ENCODE measurements at regions not wholly inside any gene's neighbourhood (a gene's known extent, or its start where the extent isn't known, plus 50 kb on each side); places are given as distances from the start of the nearest gene placed in this dataset.

DNA sequence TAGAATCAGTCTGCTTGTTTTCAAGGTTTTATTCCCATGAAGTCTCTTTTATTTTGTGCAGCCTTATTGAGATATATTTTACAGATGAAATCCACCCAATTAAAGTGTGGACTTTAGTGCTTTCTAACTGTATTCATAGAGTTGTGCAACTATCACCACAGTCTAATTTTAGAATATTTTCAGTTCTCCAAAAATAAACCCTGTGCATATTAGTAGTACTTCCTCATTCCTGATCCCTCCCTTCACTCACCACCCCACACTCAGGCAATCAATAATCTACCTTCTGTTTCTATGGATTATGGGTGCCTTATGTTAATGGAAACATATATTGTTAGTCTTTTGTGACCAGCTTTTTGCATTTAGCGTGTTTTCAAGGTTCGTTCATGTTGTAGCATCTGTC lies 185.7 kb upstream of the TMEM72 start:
- ChIA-PET RAD21 (ENCODE audit: low non-redundant PET in 1 of 2, low total read pairs in 2 of 2, uncharacterized antibody in 2 of 2, unreplicated experiment in 2 of 2) (no interaction called here), POLR2A (no interaction called here), CTCF (no interaction called here)
- H2AFZ ChIP-seq (ENCODE audit: low read depth, low read length, poor library complexity, severe bottlenecking): no peak overlapping the region
- H3K9me2 ChIP-seq (ENCODE audit: insufficient read depth): no peaks in the 10 kb centered on the region
- no peak overlapping the region for H3K4me2 ChIP-seq (ENCODE audit: low read length)
- TF ChIP-seq, protein P1, sequence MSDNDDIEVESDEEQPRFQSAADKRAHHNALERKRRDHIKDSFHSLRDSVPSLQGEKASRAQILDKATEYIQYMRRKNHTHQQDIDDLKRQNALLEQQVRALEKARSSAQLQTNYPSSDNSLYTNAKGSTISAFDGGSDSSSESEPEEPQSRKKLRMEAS (IDR thresholded peaks at IDR 0.05): no peak
- TF ChIP-seq YY1 (IDR thresholded peaks at IDR 0.05; ENCODE audit: extremely low read depth, insufficient replicate concordance, low read depth, low read length) (no peak), CEBPB (IDR thresholded peaks at IDR 0.05; ENCODE audit: low read depth) (no peak), EZH2 (IDR thresholded peaks at IDR 0.05) (no peak)
- TF ChIP-seq, protein P2, sequence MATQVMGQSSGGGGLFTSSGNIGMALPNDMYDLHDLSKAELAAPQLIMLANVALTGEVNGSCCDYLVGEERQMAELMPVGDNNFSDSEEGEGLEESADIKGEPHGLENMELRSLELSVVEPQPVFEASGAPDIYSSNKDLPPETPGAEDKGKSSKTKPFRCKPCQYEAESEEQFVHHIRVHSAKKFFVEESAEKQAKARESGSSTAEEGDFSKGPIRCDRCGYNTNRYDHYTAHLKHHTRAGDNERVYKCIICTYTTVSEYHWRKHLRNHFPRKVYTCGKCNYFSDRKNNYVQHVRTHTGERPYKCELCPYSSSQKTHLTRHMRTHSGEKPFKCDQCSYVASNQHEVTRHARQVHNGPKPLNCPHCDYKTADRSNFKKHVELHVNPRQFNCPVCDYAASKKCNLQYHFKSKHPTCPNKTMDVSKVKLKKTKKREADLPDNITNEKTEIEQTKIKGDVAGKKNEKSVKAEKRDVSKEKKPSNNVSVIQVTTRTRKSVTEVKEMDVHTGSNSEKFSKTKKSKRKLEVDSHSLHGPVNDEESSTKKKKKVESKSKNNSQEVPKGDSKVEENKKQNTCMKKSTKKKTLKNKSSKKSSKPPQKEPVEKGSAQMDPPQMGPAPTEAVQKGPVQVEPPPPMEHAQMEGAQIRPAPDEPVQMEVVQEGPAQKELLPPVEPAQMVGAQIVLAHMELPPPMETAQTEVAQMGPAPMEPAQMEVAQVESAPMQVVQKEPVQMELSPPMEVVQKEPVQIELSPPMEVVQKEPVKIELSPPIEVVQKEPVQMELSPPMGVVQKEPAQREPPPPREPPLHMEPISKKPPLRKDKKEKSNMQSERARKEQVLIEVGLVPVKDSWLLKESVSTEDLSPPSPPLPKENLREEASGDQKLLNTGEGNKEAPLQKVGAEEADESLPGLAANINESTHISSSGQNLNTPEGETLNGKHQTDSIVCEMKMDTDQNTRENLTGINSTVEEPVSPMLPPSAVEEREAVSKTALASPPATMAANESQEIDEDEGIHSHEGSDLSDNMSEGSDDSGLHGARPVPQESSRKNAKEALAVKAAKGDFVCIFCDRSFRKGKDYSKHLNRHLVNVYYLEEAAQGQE (IDR thresholded peaks at IDR 0.05; ENCODE audit: low read depth): no peak
- H3K36me3 ChIP-seq (ENCODE audit: control insufficient read depth in 1 of 2, insufficient read depth in 2 of 2, low read length in 2 of 2): no peaks in the 10 kb centered on the region
- BruUV-seq (replicated peaks): no TSS peak
- H3K27ac ChIP-seq (ENCODE audit: low read depth, low read length): no peak overlapping the region
- no peak overlapping the region for H3K9ac ChIP-seq (ENCODE audit: low read length)
- H3K4me1 ChIP-seq (ENCODE audit: control insufficient read depth in 1 of 2, insufficient read depth in 2 of 2, low read length in 2 of 2): no peaks in the 10 kb centered on the region
- H3K4me3 ChIP-seq (replicated peaks in 1 of 2; ENCODE audit: low read depth in 1 of 2, low read length in 2 of 2): no peak overlapping the region
- H4K20me1 ChIP-seq (ENCODE audit: insufficient read depth): no peaks in the 10 kb centered on the region
- H3K27me3 ChIP-seq (ENCODE audit: insufficient read depth, low read length): peaks cover 4% of the 10 kb centered on the region
- ATAC-seq: no peak
- intact Hi-C loops (cut with micrococcal nuclease): no loop called here
- no peaks in the 10 kb centered on the region for H3K79me2 ChIP-seq (ENCODE audit: insufficient read depth, low read length)
- H3K9me3 ChIP-seq (ENCODE audit: control insufficient read depth in 1 of 2, insufficient read depth in 1 of 2, low read depth in 1 of 2, low read length in 2 of 2): no peaks in the 10 kb centered on the region
- no peak for DNase-seq (ENCODE audit: low read depth, low spot score)

DNA sequence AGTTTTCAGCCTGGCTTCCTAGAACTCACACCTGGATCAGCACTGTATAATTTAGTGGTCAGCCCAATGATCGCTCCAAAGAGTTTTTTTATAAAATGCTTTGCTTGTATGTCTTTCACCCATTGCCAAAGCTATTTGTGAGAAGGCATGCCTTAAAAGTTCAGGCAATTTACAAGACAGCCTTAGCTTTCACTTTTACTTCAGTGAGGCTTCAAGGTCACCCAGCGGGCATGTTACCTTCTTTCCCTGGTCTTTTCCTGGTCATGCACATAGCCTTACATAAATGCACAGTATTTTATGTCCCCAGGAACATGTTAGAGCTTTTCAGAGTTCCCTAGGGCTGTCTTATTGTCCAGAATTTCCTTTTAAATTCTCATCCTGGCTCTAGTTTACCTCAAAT lies 179.9 kb upstream of the TMEM72 start:
- no peaks in the 10 kb centered on the region for H3K36me3 ChIP-seq (ENCODE audit: control insufficient read depth in 1 of 2, insufficient read depth in 2 of 2, low read length in 2 of 2)
- H3K4me2 ChIP-seq (ENCODE audit: low read length): no peak overlapping the region
- H3K9me3 ChIP-seq (ENCODE audit: control insufficient read depth in 1 of 2, insufficient read depth in 1 of 2, low read depth in 1 of 2, low read length in 2 of 2): no peaks in the 10 kb centered on the region
- H3K79me2 ChIP-seq (ENCODE audit: insufficient read depth, low read length): no peaks in the 10 kb centered on the region
- no peak overlapping the region for H3K27ac ChIP-seq (ENCODE audit: low read depth, low read length)
- no peaks in the 10 kb centered on the region for H3K4me1 ChIP-seq (ENCODE audit: control insufficient read depth in 1 of 2, insufficient read depth in 2 of 2, low read length in 2 of 2)
- no peak overlapping the region for H3K4me3 ChIP-seq (replicated peaks in 1 of 2; ENCODE audit: low read depth in 1 of 2, low read length in 2 of 2)
- no peak overlapping the region for H3K9ac ChIP-seq (ENCODE audit: low read length)
- RAD21 ChIA-PET (ENCODE audit: low non-redundant PET in 1 of 2, low total read pairs in 2 of 2, uncharacterized antibody in 2 of 2, unreplicated experiment in 2 of 2): no interaction called here
- POLR2A ChIA-PET: no interaction called here
- CTCF ChIA-PET: no interaction called here
- ATAC-seq (no peak), DNase-seq (ENCODE audit: low read depth, low spot score) (no peak)
- no TSS peak for BruUV-seq (replicated peaks)
- no peaks in the 10 kb centered on the region; the same call in 1 of the 2 replicates for H3K27me3 ChIP-seq (ENCODE audit: insufficient read depth, low read length)
- no peaks in the 10 kb centered on the region for H4K20me1 ChIP-seq (ENCODE audit: insufficient read depth)
- no peak overlapping the region for H2AFZ ChIP-seq (ENCODE audit: low read depth, low read length, poor library complexity, severe bottlenecking)
- intact Hi-C loops (cut with micrococcal nuclease): loop anchor here (10.0 kb wide), 1 partner anchor 206 kb away; no protein-coding TSS in a partner anchor
- no peaks in the 10 kb centered on the region for H3K9me2 ChIP-seq (ENCODE audit: insufficient read depth)
- TF ChIP-seq CEBPB (IDR thresholded peaks at IDR 0.05; ENCODE audit: low read depth) (no peak), SRF (IDR thresholded peaks at IDR 0.05; ENCODE audit: low read depth) (no peak), FOSL1 (IDR thresholded peaks at IDR 0.05; ENCODE audit: low read depth) (no peak), CBX3 (IDR thresholded peaks at IDR 0.05; ENCODE audit: low read depth) (no peak), ZFX (IDR thresholded peaks at IDR 0.05) (no peak)
- TF ChIP-seq, protein P2 (IDR thresholded peaks at IDR 0.05; ENCODE audit: low read depth): no peak
- TF ChIP-seq, protein P3, sequence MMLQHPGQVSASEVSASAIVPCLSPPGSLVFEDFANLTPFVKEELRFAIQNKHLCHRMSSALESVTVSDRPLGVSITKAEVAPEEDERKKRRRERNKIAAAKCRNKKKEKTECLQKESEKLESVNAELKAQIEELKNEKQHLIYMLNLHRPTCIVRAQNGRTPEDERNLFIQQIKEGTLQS (IDR thresholded peaks at IDR 0.05): no peak
- TF ChIP-seq, protein P4, sequence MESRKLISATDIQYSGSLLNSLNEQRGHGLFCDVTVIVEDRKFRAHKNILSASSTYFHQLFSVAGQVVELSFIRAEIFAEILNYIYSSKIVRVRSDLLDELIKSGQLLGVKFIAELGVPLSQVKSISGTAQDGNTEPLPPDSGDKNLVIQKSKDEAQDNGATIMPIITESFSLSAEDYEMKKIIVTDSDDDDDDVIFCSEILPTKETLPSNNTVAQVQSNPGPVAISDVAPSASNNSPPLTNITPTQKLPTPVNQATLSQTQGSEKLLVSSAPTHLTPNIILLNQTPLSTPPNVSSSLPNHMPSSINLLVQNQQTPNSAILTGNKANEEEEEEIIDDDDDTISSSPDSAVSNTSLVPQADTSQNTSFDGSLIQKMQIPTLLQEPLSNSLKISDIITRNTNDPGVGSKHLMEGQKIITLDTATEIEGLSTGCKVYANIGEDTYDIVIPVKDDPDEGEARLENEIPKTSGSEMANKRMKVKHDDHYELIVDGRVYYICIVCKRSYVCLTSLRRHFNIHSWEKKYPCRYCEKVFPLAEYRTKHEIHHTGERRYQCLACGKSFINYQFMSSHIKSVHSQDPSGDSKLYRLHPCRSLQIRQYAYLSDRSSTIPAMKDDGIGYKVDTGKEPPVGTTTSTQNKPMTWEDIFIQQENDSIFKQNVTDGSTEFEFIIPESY (IDR thresholded peaks at IDR 0.05; ENCODE audit: extremely low read depth, insufficient replicate concordance, low read length): no peak

All from HCT116 (cell line).